ENCODE measurements at regions not wholly inside any gene's neighbourhood (a gene's known extent, or its start where the extent isn't known, plus 50 kb on each side); places are given as distances from the start of the nearest gene placed in this dataset.

DNA sequence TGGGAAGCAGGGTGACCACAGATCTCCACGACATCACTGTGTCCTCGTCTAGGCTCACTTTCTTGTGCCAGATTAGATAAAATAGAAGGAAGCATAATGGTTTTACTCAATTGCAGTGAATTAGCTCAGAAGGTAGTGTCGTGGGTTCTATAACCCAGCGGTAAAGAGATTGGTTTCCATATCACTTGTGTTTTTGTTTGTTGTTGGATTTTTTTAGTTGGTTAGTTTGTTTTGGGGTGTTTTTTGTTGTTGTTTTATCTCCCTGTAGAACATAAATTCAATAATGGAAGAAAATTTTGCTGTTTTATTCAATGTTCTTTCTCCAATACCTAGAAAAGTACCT, 85.9 kb upstream of the PRSS16 start:
- Histone ChIP-seq H3K4me1 (replicated peaks in 1 of 2) (peaks cover 0 to 11% of the 10 kb centered on the region in 2 donors), H3K27ac (no peak overlapping the region), H3K27me3 (no peaks in the 10 kb centered on the region), H3K4me3 (no peak overlapping the region), H3K36me3 (replicated peaks in 1 of 2) (no peaks in the 10 kb centered on the region), H3K9me3 (replicated peaks in 1 of 3) (no peaks in the 10 kb centered on the region)
- no peak for TF ChIP-seq POLR2A (IDR thresholded peaks at IDR 0.05)
- TF ChIP-seq, protein P1, sequence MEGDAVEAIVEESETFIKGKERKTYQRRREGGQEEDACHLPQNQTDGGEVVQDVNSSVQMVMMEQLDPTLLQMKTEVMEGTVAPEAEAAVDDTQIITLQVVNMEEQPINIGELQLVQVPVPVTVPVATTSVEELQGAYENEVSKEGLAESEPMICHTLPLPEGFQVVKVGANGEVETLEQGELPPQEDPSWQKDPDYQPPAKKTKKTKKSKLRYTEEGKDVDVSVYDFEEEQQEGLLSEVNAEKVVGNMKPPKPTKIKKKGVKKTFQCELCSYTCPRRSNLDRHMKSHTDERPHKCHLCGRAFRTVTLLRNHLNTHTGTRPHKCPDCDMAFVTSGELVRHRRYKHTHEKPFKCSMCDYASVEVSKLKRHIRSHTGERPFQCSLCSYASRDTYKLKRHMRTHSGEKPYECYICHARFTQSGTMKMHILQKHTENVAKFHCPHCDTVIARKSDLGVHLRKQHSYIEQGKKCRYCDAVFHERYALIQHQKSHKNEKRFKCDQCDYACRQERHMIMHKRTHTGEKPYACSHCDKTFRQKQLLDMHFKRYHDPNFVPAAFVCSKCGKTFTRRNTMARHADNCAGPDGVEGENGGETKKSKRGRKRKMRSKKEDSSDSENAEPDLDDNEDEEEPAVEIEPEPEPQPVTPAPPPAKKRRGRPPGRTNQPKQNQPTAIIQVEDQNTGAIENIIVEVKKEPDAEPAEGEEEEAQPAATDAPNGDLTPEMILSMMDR (IDR thresholded peaks at IDR 0.05), result no peak
- WGBS, 4 donors, result 48 to 60% (median 56%) methylated on average over 4 of the region's 4 CpGs
- intact Hi-C loops (cut with DNase I), result no loop called here
- DNase-seq, result no peak

DNA sequence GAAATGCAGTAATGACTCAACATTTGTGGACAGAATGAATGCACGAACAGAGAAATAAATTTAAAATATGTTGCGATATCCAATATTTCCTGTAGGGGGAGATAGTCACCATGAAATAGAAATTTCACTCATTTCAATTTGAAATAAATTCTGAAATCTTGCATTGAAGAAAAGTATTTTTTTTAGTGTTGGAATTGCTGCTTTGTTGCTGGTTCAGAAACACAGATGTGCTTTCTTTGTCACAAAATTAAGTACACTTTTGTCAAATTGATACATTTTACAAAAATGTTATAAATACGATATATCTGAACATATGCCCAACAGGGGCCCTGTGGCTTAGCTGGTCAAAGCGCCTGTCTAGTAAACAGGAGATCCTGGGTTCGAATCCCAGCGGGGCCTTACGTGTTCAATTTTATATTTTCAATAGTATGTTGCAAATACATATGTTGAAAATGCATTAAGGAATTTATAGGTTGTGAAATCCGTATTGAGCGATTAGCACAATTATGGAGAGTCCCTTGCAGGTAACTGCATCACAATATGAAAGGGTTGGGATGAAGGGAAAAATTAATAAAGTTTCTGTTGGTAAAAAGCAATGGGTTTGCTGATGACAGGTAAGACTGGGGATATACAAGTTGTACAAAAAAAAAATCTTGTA, 85.4 kb upstream of the PRSS16 start:
- Histone ChIP-seq H3K27ac (no peak overlapping the region), H3K4me3 (no peak overlapping the region), H3K27me3 (no peaks in the 10 kb centered on the region), H3K36me3 (replicated peaks in 1 of 2) (no peaks in the 10 kb centered on the region), H3K9me3 (replicated peaks in 1 of 3) (no peaks in the 10 kb centered on the region), H3K4me1 (replicated peaks in 1 of 2) (peaks cover 0 to 10% of the 10 kb centered on the region in 2 donors)
- intact Hi-C loops (cut with DNase I), result no loop called here
- peak in 3 of 7 donors; percentile 34 to 68 (median 37) for DNase-seq
- WGBS, 4 donors, result 15 to 23% (median 19%) methylated on average over 9 of the region's 9 CpGs
- TF ChIP-seq, protein P1 (IDR thresholded peaks at IDR 0.05), result peak; percentile 62 to 86 (median 80)
- TF ChIP-seq POLR2A (IDR thresholded peaks at IDR 0.05), result no peak

DNA sequence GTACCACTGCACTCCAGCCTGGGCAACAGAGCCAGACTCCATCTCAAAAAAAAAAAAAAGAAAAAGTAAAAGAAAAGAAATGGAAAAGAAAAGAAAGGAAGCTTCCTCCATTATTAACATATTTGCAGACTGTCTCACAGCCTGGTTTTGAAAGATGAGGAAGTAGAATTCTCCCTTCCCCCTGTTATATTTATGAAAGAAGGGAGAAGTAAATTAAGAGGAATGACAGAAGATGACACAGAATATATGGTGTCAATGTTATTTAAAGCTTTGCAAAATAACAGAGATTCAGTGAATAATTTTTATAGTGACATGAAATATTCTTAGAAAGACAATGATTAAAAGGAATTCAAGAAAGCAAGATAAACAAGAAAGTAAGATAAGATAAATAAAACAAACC, 83.7 kb upstream of the PRSS16 start:
- TF ChIP-seq, protein P1 (IDR thresholded peaks at IDR 0.05), result no peak
- no peak for TF ChIP-seq POLR2A (IDR thresholded peaks at IDR 0.05)
- no peak overlapping the region for H3K27ac ChIP-seq
- intact Hi-C loops (cut with DNase I), result no loop called here
- H3K27me3 ChIP-seq, result no peaks in the 10 kb centered on the region
- no peaks in the 10 kb centered on the region for H3K4me1 ChIP-seq (replicated peaks in 1 of 2)
- no peak overlapping the region for H3K4me3 ChIP-seq
- H3K9me3 ChIP-seq (replicated peaks in 1 of 3), result no peaks in the 10 kb centered on the region
- DNase-seq, result no peak
- H3K36me3 ChIP-seq (replicated peaks in 1 of 2), result no peaks in the 10 kb centered on the region

DNA sequence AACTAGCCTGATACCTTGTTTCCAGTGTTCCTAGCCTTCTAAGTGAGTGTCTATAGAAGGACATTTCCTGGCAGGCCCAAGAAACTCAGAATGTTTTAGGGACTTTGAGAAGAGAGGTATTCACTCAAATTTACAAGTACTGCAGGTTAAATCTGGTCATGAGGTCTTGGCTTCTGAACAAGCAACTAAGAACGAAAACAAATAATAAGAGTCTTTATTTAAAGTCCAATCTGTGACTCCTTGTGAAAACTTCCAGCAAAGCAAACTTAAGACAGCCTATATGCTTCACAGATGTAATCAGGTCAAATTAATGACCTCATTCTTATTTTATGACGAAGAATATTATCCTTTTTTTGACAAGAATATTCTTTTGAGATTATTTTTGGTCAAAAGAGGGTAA, 79.4 kb upstream of the PRSS16 start:
- Histone ChIP-seq H3K4me3 (no peak overlapping the region), H3K36me3 (replicated peaks in 1 of 2) (no peaks in the 10 kb centered on the region), H3K9me3 (replicated peaks in 1 of 3) (peaks cover 0 to 4% (median 0%) of the 10 kb centered on the region in 3 donors), H3K4me1 (replicated peaks in 1 of 2) (no peaks in the 10 kb centered on the region), H3K27me3 (no peaks in the 10 kb centered on the region), H3K27ac (no peak overlapping the region)
- TF ChIP-seq, protein P1 (IDR thresholded peaks at IDR 0.05), result no peak
- no peak for TF ChIP-seq POLR2A (IDR thresholded peaks at IDR 0.05)
- DNase-seq, result no peak
- intact Hi-C loops (cut with DNase I), result no loop called here
- WGBS, 4 donors, result 57 to 71% (median 62%) methylated on average over 2 of the region's 2 CpGs

Measured in adrenal gland (tissue), 9 donors.